Fibroblast of pulmonary artery (primary cell): ENCODE measurements at regions not wholly inside any gene's neighbourhood (a gene's known extent, or its start where the extent isn't known, plus 50 kb on each side); places are given as distances from the start of the nearest gene placed in this dataset.
"Not testable (repeated sequence)": the region's sequence is repeated elsewhere in the genome, so short reads cannot be mapped to it uniquely, and the experiment has no call there.

Source experiments
- DNase-seq: peaks from one replicate; pipeline ENCODE4 v3.0.0-alpha.2; 2010; ENCODE audit warnings: low read depth
- H3K4me3 ChIP-seq: replicated peaks from 2 replicates; pipeline ENCODE4 v1.5.1; 2011; ENCODE audit warnings: low read depth, mild to moderate bottlenecking, control low read depth, low read length, moderate library complexity
- TF ChIP-seq, protein P1 (sequence below): IDR thresholded peaks from 2 replicates; pipeline ENCODE4 v1.5.1; 2011; ENCODE audit warnings: mild to moderate bottlenecking, control low read depth, low read length, inconsistent platforms; ENCODE audit errors: missing control alignments

DNA sequence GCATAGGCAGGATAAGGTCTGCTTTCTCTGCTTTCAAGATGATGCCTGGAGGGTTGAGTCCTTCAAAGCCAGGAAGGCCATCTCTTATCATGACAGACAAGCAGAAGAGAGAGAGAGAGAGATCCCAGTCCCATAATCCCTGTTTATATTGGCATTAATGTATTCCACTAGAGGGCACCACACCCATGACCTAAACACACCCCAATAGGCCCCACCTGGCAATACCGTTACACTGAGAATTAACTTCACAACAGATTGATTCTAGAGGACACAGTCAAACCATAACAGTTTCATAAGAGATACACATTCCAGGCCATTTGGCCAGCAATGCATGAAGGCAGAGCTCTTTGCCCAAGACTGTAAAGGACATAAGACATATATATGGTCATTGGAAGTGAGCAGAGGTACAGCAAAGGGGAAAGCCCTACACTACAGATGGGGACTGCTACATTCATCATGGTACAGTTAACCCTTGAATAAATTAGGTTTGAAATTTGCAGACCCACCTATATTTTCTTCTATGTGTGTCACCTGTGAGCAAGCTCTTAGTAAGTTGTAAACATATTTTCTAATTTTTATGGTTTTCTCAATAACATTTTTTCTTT lies 1516.1 kb downstream of the RPIA start:
- no peak overlapping the region for H3K4me3 ChIP-seq
- no peak for DNase-seq
- TF ChIP-seq, protein P1, sequence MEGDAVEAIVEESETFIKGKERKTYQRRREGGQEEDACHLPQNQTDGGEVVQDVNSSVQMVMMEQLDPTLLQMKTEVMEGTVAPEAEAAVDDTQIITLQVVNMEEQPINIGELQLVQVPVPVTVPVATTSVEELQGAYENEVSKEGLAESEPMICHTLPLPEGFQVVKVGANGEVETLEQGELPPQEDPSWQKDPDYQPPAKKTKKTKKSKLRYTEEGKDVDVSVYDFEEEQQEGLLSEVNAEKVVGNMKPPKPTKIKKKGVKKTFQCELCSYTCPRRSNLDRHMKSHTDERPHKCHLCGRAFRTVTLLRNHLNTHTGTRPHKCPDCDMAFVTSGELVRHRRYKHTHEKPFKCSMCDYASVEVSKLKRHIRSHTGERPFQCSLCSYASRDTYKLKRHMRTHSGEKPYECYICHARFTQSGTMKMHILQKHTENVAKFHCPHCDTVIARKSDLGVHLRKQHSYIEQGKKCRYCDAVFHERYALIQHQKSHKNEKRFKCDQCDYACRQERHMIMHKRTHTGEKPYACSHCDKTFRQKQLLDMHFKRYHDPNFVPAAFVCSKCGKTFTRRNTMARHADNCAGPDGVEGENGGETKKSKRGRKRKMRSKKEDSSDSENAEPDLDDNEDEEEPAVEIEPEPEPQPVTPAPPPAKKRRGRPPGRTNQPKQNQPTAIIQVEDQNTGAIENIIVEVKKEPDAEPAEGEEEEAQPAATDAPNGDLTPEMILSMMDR, result no peak

DNA sequence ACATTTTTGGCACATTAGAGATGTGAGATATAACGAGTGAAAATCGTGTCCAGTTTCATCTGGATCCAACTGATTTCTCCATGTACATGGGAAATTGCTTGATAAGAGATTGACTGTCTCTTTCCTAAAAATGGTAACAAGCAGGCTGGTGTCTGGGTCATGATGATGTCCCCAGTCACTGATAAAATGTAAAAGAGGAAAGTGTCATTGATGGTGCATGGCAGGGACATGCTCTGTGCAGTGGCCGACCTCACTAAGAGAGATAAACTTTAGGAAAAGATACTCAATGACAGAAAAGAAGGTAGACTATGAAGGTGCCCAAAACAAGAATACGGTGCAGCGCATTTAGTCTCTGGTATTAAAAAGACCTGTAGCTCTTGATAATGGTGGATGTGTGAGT lies 1517.5 kb downstream of the RPIA start:
- H3K4me3 ChIP-seq, result no peak overlapping the region
- TF ChIP-seq, protein P1, result no peak
- no peak for DNase-seq

DNA sequence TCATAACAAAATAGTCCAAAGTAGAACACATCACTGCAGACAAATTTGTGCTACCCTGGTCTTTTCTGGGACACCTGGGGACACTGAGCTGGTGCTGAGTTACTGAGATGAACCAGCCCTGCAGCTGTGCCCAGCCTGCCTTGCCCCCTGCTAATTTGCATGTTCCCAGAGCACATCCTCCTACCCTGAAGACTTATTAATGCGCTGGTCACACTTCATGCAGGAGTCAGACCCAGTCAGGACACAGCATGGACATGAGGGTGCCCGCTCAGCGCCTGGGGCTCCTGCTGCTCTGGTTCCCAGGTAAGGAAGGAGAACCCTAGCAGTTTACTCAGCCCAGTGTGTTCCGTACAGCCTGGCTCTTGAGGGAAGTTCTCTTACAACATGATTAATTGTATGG lies 1518.3 kb downstream of the RPIA start:
- no peak overlapping the region for H3K4me3 ChIP-seq
- TF ChIP-seq, protein P1, result no peak
- no peak for DNase-seq

DNA sequence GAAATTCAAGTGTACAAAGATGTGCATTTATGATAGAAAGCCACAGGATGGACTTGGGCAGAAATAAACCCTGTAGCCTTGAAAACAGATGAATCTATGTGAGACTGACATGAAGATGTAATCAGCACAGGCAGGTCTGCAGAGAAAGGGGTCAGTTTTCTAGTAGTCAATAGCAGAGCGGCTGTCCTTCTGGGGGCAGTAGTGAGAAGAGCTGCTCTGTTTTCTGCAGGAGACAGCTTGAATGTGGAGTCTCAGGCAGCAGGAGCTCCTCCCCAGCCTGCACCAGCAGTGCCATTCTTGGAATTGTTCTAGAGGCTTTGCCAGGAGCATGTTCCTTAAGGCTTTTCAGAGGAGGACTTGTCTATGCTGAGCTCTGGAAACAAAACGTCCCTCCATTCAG lies 1524.4 kb downstream of the RPIA start:
- H3K4me3 ChIP-seq, DNase-seq: not testable (repeated sequence)

DNA sequence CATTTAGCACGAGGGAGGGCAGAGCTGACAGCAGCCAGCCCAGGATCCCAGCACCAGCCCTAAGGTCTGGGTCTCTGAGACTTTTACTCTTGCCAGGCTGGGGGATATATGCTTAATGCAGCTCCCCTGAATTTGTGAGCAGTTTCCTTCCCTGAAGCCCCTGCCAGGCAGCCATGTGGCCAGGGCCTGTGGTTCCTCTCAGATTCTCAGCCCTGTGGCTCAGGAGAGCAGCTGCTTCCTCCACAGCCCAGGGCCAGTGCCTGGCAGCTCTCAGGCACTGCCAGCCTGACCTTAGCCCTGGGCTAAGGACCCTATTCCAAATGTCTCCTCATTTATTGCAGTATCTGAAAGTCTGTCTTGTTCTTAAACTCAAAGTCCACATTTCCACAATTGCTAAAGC lies 1525.3 kb downstream of the RPIA start:
- H3K4me3 ChIP-seq, DNase-seq: not testable (repeated sequence)

DNA sequence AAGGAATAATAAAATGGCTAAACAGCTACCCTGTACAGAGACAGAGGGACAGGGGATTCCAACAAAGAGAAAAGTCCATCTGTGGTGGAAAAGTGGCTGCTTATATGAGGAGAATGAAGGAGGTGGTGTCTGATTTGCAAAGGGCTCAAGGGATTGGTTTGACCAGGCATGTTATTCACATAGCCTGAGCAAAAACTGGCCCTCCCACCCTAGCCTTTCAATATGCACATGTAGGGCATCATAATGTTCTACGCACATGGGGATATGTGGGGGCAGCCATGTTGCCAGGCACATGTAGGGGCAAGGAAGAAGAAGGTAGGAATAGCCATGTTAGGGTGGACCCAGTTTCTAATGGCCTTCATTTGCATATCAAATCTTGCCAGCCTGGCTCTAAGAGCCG lies 1527.1 kb downstream of the RPIA start:
- DNase-seq, H3K4me3 ChIP-seq: not testable (repeated sequence)

DNA sequence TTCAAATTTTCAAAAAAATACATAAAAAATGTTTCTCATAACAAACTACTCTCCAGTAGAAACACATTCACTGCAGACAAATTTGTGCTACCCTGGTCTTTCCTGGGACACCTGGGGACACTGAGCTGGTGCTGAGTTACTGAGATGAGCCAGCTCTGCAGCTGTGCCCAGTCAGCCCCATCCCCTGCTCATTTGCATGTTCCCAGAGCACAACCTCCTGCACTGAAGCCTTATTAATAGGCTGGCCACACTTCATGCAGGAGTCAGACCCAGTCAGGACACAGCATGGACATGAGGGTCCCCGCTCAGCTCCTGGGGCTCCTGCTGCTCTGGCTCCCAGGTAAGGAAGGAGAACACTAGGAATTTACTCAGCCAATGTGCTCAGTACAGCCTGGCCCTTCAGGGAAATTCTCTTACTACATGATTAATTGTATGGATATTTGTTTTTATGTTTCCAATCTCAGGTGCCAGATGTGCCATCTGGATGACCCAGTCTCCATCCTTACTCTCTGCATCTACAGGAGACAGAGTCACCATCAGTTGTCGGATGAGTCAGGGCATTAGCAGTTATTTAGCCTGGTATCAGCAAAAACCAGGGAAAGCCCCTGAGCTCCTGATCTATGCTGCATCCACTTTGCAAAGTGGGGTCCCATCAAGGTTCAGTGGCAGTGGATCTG lies 1529.3 kb downstream of the RPIA start:
- DNase-seq, H3K4me3 ChIP-seq: not testable (repeated sequence)

DNA sequence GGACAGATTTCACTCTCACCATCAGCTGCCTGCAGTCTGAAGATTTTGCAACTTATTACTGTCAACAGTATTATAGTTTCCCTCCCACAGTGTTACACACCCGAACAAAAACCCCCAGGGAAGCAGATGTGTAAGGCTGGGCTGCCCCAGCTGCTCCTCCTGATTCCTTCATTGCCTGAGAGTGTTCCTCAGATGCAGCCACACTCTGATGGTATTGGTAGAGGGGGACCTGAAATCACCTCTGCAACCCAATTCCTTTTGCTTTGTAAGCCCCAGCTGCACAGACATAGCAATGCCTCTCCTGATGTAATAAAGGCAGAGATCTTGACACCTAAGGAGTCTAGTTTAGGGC lies 1529.8 kb downstream of the RPIA start:
- no peak for DNase-seq
- no peak overlapping the region for H3K4me3 ChIP-seq
- TF ChIP-seq, protein P1, result no peak

DNA sequence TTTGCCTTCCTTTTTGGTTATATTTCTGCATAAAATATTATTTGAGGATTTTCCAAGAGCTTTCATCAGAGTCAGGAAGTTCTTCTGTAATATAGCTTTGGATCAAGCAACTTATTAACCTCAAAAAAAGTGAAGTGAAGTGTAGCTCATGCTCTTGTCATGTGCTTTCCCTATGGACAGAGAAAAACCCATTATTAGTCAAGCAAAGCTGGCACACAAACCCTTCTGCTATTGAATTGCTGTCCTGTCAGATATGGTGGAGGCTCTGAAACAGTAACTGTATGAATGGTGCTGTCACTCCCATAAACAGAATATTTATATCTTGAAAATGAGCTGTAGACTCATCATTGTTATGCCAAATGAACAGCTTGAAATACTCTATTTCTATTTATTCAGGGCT lies 1533.3 kb downstream of the RPIA start:
- not testable (repeated sequence) for H3K4me3 ChIP-seq, DNase-seq

DNA sequence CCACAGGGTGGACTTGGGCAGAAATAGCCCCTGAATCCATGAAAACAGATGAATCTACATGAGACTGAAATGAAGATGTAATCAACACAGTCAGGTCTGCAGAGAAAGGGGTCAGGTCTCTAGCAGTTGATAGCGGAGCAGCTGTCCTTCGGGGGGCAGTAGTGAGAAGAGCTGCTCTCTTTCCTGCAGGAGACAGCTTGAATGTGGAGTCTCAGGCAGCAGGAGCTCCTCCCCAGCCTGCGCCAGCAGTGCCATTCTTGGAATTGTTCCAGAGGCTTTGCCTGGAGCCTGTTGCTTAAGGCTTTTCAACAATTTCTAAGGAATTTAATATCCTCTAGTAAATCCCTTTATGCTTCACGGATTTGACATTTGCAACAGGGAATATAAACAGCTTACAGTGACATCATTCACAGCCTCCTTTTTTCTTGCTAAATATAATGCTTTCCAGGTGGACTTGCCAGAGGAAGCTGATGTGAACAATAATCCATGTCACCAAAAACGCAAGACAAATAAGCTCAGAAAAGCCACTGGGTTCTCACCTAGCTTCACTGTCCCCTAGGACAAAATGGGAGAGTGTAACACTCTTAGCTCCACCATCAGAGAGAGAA lies 1535.1 kb downstream of the RPIA start:
- not testable (repeated sequence) for DNase-seq, H3K4me3 ChIP-seq

DNA sequence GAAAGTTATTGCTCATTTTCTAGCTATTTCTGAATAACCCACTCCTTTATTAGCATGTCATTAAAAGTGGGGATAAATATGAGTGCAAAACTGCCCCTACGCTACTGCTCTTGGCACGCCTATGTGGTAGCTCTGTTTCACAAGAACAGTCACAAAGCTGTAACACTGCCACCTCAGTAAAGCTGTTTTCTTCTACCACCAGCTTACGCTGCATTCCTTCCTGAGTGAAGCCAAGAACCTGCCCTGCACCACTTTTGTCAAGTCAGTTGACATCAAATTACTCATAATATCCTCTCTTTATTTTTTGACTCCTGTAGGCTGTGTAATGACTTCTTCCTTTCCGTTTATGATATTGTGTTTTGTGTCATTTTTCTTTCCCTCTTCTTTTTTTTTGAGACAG lies 1539.7 kb downstream of the RPIA start:
- H3K4me3 ChIP-seq, DNase-seq: not testable (repeated sequence)

DNA sequence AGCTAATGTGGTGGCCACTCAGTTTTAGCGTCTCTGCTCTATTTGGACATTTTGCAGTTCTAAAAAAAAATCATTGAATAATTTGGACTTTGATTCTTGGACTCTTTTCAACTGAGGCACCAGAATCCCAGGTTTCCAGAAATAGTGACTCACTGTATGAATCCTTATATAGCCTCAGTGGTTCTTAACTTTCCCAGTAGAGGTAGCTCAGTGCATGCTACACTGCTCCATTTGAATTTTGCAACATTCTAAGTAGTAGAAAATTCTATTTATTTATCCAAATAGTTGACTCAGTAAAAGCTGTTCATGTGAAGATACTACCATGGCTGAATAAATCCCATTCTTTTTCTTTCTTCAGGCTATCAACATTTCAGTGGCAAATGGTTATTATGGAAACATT lies 1544.0 kb downstream of the RPIA start:
- not testable (repeated sequence) for DNase-seq

DNA sequence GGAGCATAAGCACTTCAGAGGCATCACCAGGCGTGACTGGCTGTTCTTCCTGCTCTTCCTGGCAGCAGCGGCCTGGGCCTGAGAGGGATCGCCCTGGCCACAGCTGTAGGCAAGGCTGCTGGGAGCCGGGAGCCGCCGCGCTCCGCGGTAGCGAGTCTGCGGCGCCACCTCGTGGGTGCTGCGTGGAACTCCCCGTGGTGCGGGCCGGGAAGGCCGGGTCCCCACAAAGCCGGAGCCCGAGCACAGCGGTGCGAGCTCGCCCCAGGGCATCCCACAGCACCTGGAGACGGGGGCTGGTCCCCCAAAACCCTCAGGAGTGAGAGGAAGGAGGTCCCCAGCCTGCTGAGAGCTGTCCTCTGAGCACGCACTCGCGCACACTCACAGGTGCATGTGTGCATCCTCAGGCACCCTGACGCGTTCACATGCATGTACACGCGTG lies 1546.5 kb downstream of the RPIA start:
- H3K4me3 ChIP-seq, result not testable (repeated sequence)
- DNase-seq, result peak; percentile 2

More for the DNA sequence above, 1544.0 kb downstream of the RPIA start:
- H3K4me3 ChIP-seq, result not testable (repeated sequence)

DNA sequence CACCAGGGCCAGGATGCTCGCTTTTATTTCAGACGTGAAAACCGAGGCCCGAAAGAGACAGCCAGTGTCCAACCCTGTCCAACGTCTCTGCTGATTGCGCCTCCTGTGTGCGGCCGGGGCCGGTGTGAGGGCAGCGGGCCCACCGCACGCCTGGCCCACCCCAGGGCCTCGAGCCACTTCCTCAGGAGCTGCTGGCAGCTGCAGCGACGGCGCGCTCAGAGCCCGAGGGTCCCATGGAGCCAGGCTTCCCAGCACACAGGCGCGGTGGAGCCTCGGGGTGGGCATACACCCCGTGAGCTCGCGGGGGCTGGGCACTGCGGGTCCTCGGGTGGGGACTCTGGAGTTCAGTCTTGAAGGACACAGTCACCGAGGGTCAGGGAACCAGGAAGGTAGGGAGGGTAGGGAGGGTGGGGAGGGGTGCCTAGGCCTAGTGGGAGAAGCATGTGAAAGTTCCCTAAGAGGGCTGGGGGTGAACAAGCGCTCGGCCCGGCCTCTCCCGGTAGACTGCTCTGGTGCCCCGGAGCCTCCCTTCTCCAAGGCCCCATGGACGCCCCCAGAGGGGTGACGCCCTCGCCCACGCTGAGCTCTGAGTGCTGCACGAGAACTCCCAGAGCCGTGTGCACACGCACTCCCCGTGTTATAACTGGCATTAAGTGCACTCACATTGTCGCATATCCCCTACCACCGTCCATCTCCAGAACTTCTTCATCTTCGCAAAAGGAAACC lies 1547.2 kb downstream of the RPIA start:
- DNase-seq, result not testable (repeated sequence)

More for the DNA sequence above, 1547.2 kb downstream of the RPIA start:
- not testable (repeated sequence) for H3K4me3 ChIP-seq
